ENCODE measurements at regions not wholly inside any gene's neighbourhood (a gene's known extent, or its start where the extent isn't known, plus 50 kb on each side); places are given as distances from the start of the nearest gene placed in this dataset.

GRCh38 chr11:96523656-96524055 lies 133.8 kb downstream of the JRKL start:
- H3K27ac ChIP-seq (ENCODE audit: insufficient read length, low read depth, low read length), result no peak overlapping the region
- H3K23ac ChIP-seq (ENCODE audit: insufficient read length, low read depth, low read length), result no peak overlapping the region
- Mint-ChIP-seq H3K27ac (no peak overlapping the region), H3K27me3 (ENCODE audit: low read depth) (no peaks in the 10 kb centered on the region), H3K36me3 (ENCODE audit: insufficient read depth in 1 of 3, low read depth in 3 of 3) (peaks cover 1 to 7% (median 6%) of the 10 kb centered on the region in 3 experiments; a peak in 4 of 7 replicates), H3K9me3 (peaks cover 0 to 23% of the 10 kb centered on the region in 2 experiments; a peak in 3 of 5 replicates), H3K4me3 (no peak overlapping the region), H3K4me1 (peaks cover 0 to 7% of the 10 kb centered on the region in 2 experiments; a peak in 2 of 4 replicates)
- H3K9ac ChIP-seq (ENCODE audit: extremely low read depth, insufficient read length, low read length), result no peak overlapping the region
- no peak for TF ChIP-seq CTCF (conservative IDR thresholded peaks at IDR 0.05)
- no peak overlapping the region for H3T11ph ChIP-seq (ENCODE audit: low read length)
- no peak overlapping the region for H2AK5ac ChIP-seq (ENCODE audit: insufficient read length, low read length)
- no peak overlapping the region for H3K4ac ChIP-seq (ENCODE audit: low read depth, low read length)
- no peaks in the 10 kb centered on the region for H3K23me2 ChIP-seq (ENCODE audit: insufficient read length, low read depth, low read length, poor library complexity, severe bottlenecking)
- no peak overlapping the region for H2AFZ ChIP-seq (ENCODE audit: low read length)
- H2BK20ac ChIP-seq (ENCODE audit: low read depth, low read length, poor library complexity, severe bottlenecking), result no peak overlapping the region
- H3K56ac ChIP-seq (ENCODE audit: insufficient read length, low read depth, low read length), result no peak overlapping the region
- H3K4me2 ChIP-seq (ENCODE audit: insufficient read depth, insufficient read length, low read length), result no peak overlapping the region
- H3K27me3 ChIP-seq (ENCODE audit: insufficient read depth, low read length), result no peaks in the 10 kb centered on the region
- no peak for DNase-seq
- H2BK15ac ChIP-seq (ENCODE audit: low read depth, low read length), result no peak overlapping the region
- no peak overlapping the region for H2BK5ac ChIP-seq (ENCODE audit: insufficient read length, low read length)
- H2BK12ac ChIP-seq (ENCODE audit: insufficient read length, low read depth, low read length), result no peak overlapping the region
- no peak overlapping the region for H3K18ac ChIP-seq (ENCODE audit: insufficient read length, low read depth, low read length)
- no peak overlapping the region for H2BK120ac ChIP-seq (ENCODE audit: low read depth, low read length, poor library complexity, severe bottlenecking)
- no peak overlapping the region for H3K14ac ChIP-seq (ENCODE audit: insufficient read depth, low read length)
- no peaks in the 10 kb centered on the region for H3K79me1 ChIP-seq (ENCODE audit: insufficient read depth, low read depth, low read length, poor library complexity, severe bottlenecking)
- no peak overlapping the region for H4K91ac ChIP-seq (ENCODE audit: insufficient read length, low read depth, low read length)
- no peak overlapping the region for H4K5ac ChIP-seq (ENCODE audit: insufficient read length, low read depth, low read length)
- H3K4me1 ChIP-seq (ENCODE audit: insufficient read depth, low read length), result no peaks in the 10 kb centered on the region
- H4K8ac ChIP-seq (replicated peaks; ENCODE audit: insufficient read length, low read depth, low read length), result no peak overlapping the region
- H3K9me3 ChIP-seq (ENCODE audit: control insufficient read depth, low read depth, low read length), result no peaks in the 10 kb centered on the region
- H4K20me1 ChIP-seq (ENCODE audit: control insufficient read depth, insufficient read depth, insufficient read length), result no peaks in the 10 kb centered on the region
- no peaks in the 10 kb centered on the region for H3K79me2 ChIP-seq (ENCODE audit: insufficient read depth, low read length)
- WGBS (ENCODE audit: extremely low coverage, insufficient read length, low lambda C conversion rate), result no CpG with 5 or more reads among the region's 2 CpGs
